ENCODE measurements at regions not wholly inside any gene's neighbourhood (a gene's known extent, or its start where the extent isn't known, plus 50 kb on each side); places are given as distances from the start of the nearest gene placed in this dataset.
A peak's percentile ranks its signal among the peaks of the same experiment; 100 is the strongest.
"Not testable (repeated sequence)": the region's sequence is repeated elsewhere in the genome, so short reads cannot be mapped to it uniquely, and the experiment has no call there.

DNA sequence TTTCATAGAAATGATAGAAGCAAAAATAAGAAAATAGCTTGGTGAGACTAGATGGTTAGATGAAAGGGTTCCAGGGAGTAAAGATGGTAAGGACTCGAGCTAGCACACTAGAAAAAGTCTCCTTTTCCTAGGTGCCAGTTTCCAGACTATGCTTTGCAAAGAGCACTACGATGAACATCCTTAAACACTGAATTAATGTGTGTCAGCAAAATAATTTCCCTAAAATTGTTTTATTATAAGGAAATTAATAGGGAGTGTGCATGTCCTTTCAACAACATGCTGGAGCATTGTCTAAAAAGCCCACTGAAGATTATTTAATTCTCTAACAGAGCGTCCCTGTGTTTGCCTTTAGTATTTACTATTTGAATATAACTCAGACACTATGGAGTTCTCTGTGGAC is 107.4 kb upstream of the NDUFV2 start:
- no peak for DNase-seq

DNA sequence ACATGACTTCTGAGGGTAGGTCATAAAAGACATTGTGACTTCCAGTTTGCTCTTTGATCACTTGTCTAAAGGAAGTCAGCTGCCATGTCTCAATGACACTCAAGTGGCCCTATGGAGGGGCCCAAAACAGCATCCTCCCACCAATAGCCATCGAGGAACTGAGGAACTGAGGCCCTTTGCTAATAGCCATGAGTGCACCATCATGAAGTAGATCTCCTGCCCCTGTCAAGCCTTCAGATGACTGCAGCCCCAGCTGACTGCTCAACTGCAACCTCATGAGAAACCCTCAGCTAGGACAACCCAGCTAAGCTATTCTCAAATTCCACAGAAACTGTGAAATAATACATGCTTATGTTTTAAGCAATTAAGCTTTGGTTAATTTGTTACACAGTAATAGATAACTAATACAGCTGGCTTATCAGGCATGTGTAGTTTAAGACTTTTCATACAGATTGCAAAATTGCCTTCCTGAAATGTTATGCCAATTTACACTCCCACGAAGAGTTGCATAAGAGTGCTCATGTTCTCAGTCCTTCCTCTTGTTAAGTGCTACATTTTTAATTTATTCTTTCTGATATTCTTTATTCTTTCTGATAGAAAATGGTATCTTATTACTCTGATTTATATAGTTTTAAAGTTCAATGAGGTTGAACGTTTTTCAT is 105.6 kb upstream of the NDUFV2 start:
- no peak for DNase-seq

- DNase-seq: no peak
Measured at GRCh38 chr18:8997634-8998033, 104.9 kb upstream of the NDUFV2 start.

DNA sequence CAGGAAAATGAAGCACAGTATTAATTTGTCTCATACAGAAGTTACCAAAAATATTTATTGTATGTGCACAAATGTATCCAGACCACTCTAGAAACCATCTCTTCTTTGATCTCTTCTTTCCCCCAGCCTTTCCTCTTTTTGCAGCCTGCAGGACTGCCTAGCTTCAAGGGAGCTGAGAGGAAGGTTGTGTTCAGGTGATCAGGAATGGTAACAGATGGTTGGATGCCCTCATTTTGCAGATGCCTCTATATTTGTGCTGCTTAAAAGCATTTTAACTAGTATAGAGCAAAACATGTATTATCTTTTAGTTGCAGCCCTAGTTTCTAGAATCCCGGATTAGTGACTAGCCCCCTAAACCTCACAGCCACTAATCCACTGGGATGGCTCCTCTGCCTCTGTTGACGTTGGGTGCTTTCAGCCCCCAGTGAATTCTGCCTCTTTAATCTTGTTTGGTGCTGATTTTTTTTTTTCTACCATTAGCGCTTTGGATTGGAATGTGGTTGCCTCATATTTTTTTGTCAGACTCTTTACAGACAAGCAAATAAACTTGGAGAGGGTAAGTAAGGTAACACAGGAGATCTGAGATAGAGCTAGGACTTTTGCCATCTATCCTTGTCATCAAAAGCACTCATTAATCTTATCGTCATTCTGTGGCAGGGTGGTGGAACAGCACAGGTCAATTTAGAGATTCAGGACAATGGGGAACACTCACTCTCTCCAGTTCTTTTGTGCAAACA is 103.8 kb upstream of the NDUFV2 start:
- DNase-seq: no peak

GRCh38 chr18:8999872-9000271 is 102.6 kb upstream of the NDUFV2 start:
- no peak for DNase-seq

DNA sequence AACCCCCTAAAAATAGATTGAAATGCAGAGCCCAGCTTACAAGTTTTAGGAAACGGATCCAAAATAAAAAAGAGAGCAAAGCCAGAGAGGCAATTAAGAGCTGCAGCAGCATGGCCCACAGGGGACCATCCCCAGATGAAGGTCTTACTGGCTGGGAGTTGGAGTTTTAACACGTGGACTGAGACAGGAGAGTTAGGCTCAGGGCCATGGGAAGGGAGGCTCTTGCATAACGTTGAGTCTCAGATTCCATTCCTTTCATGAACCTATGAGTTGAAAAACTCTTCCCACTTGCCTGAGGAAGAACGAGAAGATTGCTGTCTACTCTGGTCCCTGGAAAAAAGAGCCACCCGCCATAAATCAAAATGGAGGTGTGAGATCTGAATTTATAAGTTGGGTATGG is 101.8 kb upstream of the NDUFV2 start:
- no peak for DNase-seq

DNA sequence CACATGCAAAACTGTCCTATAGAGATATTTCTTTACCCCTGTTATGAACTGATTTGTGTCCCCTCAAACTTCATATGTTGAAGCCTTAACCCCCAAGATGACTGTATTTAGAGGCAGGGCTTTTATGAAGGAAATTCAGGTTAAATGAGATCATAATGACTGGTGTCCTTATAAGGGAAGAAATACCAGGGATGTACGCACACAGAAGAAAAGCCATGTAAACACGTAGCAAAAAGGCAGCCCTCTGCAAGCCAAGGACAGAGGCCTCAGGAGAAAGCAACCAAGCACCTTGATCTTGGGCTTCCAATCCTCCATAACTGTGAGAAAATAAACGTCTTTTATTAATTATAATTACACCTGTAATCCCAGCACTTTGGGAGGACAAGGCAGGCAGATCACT is 101.3 kb upstream of the NDUFV2 start:
- DNase-seq: no peak

- no peak for DNase-seq
Measured at GRCh38 chr18:9003406-9004100, 98.9 kb upstream of the NDUFV2 start.

- not testable (repeated sequence) for DNase-seq
Measured at GRCh38 chr18:9004308-9004707, 98.2 kb upstream of the NDUFV2 start.

- not testable (repeated sequence) for DNase-seq
Measured at GRCh38 chr18:9007700-9008099, 94.8 kb upstream of the NDUFV2 start.

DNA sequence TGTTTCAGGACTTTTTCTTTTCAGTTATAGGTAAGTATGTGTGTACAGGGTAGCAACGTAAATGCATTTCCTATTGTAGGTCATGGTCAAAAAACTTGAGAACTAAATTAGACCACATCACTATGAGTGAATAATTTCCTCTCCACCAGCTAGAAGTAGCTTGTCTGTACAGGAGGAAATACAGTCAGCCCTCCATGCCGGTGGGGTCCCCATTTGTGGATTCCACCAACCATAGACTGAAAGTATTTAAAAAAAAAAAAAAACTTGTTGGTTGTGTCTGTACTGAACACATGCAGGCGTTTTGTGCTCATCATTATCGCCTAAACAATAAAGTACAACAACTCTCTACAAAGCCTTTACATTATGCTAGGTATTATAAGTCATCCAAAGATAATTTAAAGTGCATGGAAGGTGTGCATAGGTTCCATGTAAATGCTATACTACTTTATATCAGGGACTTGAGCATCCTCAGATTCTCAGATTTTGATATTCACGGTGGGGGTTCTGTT is 94.2 kb upstream of the NDUFV2 start:
- no peak for DNase-seq

DNA sequence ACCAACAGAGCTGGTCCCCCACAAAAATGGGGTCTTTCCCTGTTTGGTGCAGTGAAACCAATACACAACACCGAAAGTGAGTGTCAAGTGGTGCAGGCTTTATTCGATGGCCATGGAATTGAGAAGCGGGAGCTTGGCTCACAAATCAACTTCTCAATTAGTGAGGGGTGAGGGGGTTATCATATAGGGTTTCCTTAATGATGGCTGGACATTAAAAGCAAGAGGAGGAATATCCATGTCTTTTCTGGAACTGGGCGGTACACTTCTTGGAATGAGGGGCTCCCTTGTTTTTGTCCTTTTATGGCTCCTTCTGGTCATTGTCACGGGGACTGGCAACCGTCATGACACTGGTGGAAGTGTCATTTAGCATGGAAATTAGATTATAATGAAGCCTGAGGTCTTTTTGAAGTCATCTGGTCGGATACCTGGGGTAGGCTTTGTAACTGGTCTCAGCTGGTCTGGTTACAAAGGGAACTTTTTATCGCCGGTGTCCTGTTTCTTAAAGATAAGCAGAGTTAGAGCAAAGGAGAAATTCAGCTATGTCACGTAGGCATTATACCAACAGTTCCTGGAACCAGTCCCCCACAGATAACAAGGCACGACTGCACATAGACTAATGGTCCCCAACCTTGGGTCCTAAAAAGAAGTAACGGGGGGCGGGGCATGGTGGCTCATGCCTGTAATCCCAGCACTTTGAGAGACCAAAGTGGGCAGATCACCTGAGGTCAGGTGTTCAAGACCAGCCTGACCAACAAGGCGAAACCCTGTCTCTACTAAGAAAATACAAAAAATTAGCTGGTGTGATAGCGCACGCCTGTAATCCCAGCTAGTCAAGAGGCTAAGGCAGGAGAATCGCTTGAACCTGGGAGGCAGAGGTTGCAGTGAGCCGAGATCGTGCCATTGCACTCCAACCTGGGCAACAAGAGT is 93.5 kb upstream of the NDUFV2 start:
- no peak for DNase-seq

- no peak for DNase-seq
Measured at GRCh38 chr18:9009703-9010488, 92.6 kb upstream of the NDUFV2 start.

GRCh38 chr18:9011431-9011830 is 91.1 kb upstream of the NDUFV2 start:
- DNase-seq: no peak

- no peak for DNase-seq
Measured at GRCh38 chr18:9013926-9014373, 88.5 kb upstream of the NDUFV2 start.

DNA sequence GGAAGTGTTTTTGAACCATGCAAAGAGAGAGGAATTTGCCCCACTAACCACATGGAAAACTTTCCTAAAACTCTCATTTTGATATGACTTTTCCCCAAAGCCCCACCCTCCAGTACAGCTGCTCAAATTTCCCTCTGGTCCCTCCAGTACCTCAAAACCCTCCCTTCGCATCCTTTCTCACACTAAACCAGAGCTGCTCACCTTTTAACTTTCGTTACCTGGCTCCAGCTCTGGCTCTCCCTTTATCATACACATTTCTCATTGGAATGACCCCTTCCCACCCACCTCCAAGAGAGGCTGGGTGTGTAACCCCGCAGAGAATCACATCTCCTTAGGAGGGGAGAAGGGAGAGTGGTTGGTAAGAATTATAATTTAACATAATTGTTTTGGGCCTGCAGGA is 86.8 kb upstream of the NDUFV2 start:
- no peak for DNase-seq

GRCh38 chr18:9016633-9017166 is 85.8 kb upstream of the NDUFV2 start:
- no peak for DNase-seq

- peak; percentile 59 to 68 for DNase-seq
Measured at GRCh38 chr18:9017167-9017904, 85.2 kb upstream of the NDUFV2 start.

DNA sequence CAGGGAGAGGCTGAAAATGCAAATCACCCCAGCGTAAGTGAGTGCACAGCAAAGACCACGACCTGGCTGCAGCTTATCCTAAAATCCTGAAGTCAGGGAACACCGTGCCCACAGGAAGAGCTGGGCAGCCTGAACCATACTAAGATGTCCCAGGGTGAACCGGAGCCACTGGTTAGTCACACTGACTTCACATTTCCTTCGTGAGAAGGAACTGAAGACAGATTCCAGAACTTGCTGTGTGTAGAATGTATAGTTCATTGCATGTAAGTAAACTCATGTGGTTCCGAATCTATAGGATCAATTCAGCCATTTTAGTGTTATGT is 84.6 kb upstream of the NDUFV2 start:
- no peak for DNase-seq

DNA sequence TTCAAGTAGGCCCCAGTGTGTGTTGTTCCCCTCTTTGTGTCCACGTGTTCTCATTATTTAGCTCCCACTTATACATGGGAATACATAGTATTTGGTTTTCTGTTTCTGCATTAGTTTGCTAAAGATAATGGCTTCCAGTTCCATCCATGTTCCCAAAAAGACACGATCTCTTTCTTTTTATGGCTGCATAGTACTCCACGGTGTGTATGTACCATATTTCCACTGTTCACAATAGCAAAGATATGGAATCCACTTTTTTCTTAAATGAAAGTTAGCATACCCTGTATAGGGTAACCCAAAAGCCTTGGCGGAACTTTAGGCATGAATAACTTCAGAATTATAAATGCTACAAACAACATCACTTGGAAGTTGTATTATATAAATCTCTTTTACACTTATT is 83.4 kb upstream of the NDUFV2 start:
- no peak for DNase-seq

DNA sequence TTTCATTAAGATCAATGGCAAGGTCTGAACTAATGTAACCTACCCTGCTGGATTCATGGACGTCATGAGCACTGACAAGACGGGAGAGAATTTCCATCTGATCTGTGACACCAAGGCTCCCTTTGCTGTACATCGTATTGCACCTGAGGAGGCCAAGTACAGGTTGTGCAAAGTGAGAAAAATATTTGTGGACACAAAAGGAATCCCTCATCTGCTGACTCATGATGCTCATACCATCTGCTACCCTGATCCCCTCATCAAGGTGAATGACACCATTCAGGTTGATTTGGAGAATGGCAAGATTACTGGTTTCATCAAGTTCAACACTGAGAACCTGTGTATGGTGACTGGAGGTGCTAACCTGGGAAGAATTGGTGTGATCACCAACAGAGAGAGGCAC is 82.3 kb upstream of the NDUFV2 start:
- no peak for DNase-seq
